Activated naive CD8-positive, alpha-beta T cell treated with anti-CD3 and anti-CD28 coated beads for 36 hours (primary cell): ENCODE measurements at regions not wholly inside any gene's neighbourhood (a gene's known extent, or its start where the extent isn't known, plus 50 kb on each side); places are given as distances from the start of the nearest gene placed in this dataset.
A peak's percentile ranks its signal among the peaks of the same experiment; 100 is the strongest.
"Not testable (repeated sequence)": the region's sequence is repeated elsewhere in the genome, so short reads cannot be mapped to it uniquely, and the experiment has no call there.

Source experiments
- DNase-seq: peaks from one replicate; pipeline ENCODE4 v3.0.0; 2021
- H3K27ac Mint-ChIP-seq: one replicate; pipeline ENCODE4 v1.8.0; 2022; ENCODE audit warnings: mild to moderate bottlenecking, moderate library complexity, mixed read lengths
- H3K27me3 Mint-ChIP-seq: one replicate; pipeline ENCODE4 v1.8.0; 2022; ENCODE audit warnings: mild to moderate bottlenecking, mixed read lengths
- H3K36me3 Mint-ChIP-seq: one replicate; pipeline ENCODE4 v1.8.0; 2021; ENCODE audit warnings: mild to moderate bottlenecking, mixed read lengths
- H3K4me1 Mint-ChIP-seq: one replicate; pipeline ENCODE4 v1.8.0; 2021; ENCODE audit warnings: mixed read lengths
- H3K4me3 Mint-ChIP-seq: one replicate; pipeline ENCODE4 v1.8.0; 2022; ENCODE audit warnings: mild to moderate bottlenecking, moderate library complexity, mixed read lengths
- H3K9me3 Mint-ChIP-seq: one replicate; pipeline ENCODE4 v1.8.0; 2022; ENCODE audit warnings: mixed read lengths

DNA sequence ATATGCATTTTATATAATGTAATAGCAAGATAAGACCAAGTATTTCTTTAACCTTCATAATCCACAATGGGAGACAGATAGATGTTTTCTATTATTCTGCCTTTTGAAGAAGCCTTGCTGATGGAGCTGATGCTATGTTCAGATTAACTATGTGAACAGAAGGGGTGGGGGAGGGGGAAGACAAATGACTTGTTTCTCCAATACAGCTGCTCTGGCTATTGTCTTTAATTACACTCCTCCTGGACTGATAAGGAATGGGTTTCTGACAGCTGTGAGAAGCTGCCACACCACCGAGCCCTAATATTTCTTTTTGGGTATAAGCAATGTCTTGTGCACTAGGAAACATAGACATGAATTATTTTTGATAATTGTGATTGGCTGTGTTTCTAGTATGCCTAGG lies 62.0 kb downstream of the CAVIN4 start:
- H3K36me3 Mint-ChIP-seq: no peaks in the 10 kb centered on the region
- H3K4me3 Mint-ChIP-seq: no peak overlapping the region
- H3K27me3 Mint-ChIP-seq: peaks cover 32% of the 10 kb centered on the region

DNA sequence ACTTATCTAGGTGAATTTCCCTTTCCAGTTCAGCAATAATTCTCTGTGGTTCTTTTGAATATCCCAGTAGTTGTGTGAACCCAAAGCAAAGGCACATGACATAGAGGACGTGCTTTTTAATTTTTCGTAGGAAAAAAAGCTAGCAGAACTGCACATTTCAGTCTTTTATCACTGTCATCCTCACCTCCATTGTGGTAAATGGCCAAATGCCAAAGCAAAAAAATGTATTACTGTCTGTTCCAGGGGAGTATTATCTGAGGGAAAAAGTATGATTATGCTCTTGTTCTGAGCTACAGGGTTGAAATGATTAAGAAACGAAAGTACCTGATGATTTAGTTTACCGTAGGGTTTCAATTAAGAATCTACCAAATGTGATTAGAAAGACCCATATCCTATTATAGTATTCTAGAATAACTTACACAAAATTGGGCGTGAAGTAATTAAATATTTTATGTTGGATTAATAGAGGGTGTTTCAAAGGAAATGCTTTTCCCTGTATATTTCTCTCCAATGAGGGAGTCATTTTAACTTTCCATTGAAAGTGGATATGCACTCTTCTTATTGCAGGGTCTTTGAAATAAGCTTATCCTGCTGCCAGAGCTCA lies 62.7 kb downstream of the CAVIN4 start:
- Mint-ChIP-seq H3K27me3 (peaks cover 34% of the 10 kb centered on the region), H3K36me3 (no peaks in the 10 kb centered on the region), H3K9me3 (peaks cover 10% of the 10 kb centered on the region), H3K4me3 (no peak overlapping the region), H3K27ac (no peak overlapping the region), H3K4me1 (no peaks in the 10 kb centered on the region)
- DNase-seq: no peak

More for the DNA sequence above, 62.0 kb downstream of the CAVIN4 start:
- no peak overlapping the region for H3K27ac Mint-ChIP-seq
- peaks cover 12% of the 10 kb centered on the region for H3K9me3 Mint-ChIP-seq
- no peak for DNase-seq
- H3K4me1 Mint-ChIP-seq: no peaks in the 10 kb centered on the region

DNA sequence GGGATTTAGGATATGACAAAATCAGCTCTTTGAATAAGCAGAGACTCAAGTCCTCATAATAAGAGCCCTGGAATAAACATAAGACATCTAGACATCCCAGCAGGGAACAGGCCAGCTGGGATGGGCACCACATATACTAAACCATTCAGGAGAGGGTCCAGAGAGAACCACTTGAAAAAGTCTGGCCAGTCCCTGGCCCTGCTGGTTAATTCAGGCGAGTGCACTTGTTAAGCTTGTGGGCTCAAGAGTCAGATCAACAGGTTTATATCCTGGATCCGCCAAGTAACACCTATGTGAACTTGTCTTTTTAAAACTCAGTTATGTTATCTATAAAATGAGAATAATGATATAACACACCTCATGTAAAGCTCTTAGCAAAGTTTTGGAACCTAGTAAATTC lies 63.3 kb downstream of the CAVIN4 start:
- Mint-ChIP-seq H3K36me3 (no peaks in the 10 kb centered on the region), H3K27me3 (peaks cover 37% of the 10 kb centered on the region), H3K4me1 (no peaks in the 10 kb centered on the region), H3K4me3 (no peak overlapping the region), H3K9me3 (peaks cover 10% of the 10 kb centered on the region), H3K27ac (no peak overlapping the region)
- DNase-seq: no peak

DNA sequence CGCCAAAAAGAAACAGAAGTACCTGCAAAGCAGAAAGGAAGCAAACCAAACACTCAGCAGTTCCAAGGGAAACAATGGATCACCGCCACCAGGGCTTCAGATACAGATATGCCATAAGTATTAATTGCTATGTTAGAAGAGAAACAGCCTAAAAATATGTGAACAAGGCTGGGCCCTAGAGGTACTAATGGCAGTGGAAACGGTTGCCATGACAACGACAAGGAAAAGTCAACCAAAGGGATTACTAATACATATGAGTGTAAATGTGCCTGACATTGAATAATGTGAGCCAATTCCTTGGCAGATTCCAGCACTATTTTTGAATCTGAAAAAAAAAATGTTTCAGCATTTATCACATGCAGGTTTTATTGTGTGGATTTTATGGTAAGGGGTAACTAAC lies 75.0 kb downstream of the CAVIN4 start:
- H3K36me3 Mint-ChIP-seq: no peaks in the 10 kb centered on the region
- no peaks in the 10 kb centered on the region for H3K4me1 Mint-ChIP-seq

DNA sequence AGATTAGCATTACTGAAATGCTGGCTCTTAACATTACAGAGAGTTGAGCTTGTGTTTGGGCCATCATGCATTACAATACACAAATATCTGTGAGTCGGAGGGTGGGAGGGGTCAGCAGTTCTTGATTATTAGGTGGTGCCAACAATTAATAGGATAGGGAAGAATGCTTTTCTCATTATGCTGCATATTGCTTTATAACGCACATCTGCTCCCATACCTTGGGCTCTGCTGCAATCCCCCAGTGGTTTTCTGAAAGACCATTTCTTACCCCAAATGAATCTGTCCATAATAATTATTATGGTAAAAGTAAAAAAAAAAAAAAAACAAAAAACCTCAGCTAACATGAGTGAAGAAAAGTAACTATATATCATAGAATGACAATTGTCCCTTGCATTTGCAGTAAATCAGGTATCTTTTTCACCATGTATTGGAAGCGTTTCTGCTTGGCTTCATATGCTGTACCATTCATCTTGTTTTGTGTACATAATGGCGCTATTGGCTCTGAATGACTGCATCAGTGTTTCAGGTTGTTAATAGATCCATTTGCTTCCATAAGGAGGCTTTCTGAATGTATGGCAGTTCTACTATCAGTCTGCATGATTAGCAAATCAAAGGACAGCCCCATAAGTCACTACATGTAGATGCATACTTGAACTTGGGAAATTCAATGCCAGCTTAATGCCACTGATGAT lies 75.9 kb downstream of the CAVIN4 start:
- Mint-ChIP-seq H3K27ac (no peak overlapping the region), H3K4me1 (no peaks in the 10 kb centered on the region), H3K9me3 (peaks cover 13% of the 10 kb centered on the region), H3K36me3 (no peaks in the 10 kb centered on the region), H3K27me3 (peaks cover 11% of the 10 kb centered on the region), H3K4me3 (no peak overlapping the region)
- DNase-seq: no peak

More for the DNA sequence above, 75.0 kb downstream of the CAVIN4 start:
- Mint-ChIP-seq H3K4me3 (no peak overlapping the region), H3K9me3 (peaks cover 13% of the 10 kb centered on the region), H3K27ac (no peak overlapping the region), H3K27me3 (peaks cover 11% of the 10 kb centered on the region)
- no peak for DNase-seq

DNA sequence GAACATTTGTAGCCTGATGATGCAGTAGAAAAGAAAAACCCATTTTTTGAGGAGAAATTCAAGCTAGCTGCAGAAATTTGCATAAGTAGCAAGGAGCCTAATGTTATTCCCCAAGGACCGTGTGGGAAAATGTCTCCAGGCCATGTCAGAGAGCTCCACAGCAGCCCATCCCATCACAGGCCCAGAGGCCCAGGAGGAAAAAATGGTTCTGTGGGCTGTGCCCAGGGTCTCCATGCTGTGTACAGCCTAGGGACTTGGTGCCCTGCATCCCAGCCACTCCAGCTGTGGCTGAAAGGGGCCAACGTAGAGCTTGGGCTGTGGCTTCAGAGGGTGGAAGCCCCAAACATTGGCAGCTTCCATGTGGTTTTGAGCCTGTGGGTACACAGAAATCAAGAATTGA lies 79.0 kb downstream of the CAVIN4 start:
- not testable (repeated sequence) for H3K4me3 Mint-ChIP-seq, H3K4me1 Mint-ChIP-seq, DNase-seq, H3K36me3 Mint-ChIP-seq, H3K27me3 Mint-ChIP-seq, H3K27ac Mint-ChIP-seq
- H3K9me3 Mint-ChIP-seq: peaks cover 15% of the 10 kb centered on the region

DNA sequence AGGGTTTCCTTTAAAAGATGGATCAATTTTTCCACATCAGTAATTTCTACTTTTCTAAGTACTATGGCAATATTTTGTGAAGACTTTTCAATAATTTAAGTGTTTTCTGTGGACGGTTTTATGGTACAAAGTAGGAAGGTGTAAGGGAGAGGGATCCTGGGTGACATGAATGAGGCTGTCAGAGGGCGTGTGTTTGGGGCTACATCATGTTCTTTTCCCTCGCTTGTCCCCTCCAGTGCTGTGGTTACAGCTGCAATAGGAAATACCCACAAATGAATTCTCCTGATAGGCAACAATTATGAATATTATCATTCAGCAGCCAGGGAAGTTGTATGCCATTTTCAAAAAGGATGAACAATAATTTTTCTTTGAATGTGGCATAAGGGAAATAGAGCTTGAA lies 83.8 kb downstream of the CAVIN4 start:
- no peaks in the 10 kb centered on the region for H3K4me1 Mint-ChIP-seq
- H3K27me3 Mint-ChIP-seq: peaks cover 12% of the 10 kb centered on the region
- no peaks in the 10 kb centered on the region for H3K36me3 Mint-ChIP-seq
- DNase-seq: no peak
- H3K27ac Mint-ChIP-seq: no peak overlapping the region
- no peak overlapping the region for H3K4me3 Mint-ChIP-seq
- peaks cover 5% of the 10 kb centered on the region for H3K9me3 Mint-ChIP-seq

DNA sequence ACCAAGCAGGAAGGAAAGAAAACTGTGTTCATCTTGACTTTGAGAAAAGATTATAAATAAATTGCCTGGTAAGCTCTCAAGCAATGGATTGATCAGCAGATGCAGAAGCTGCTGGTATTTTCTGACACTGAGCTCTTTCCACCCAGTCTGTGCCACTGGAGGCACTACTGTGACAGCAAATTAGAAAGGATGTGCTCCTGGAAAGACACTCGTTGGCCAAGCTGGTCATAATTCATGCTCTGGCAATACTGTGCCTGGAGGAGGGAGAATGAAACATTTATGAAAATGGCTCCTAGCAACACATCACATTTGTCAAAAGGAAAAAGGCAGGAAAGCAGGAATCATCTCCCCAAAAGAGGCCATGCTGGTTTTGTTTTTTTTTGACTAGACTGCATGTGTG lies 84.2 kb downstream of the CAVIN4 start:
- Mint-ChIP-seq H3K27me3 (peaks cover 12% of the 10 kb centered on the region), H3K4me3 (no peak overlapping the region), H3K9me3 (peaks cover 4% of the 10 kb centered on the region), H3K27ac (no peak overlapping the region), H3K36me3 (no peaks in the 10 kb centered on the region), H3K4me1 (no peaks in the 10 kb centered on the region)
- no peak for DNase-seq

DNA sequence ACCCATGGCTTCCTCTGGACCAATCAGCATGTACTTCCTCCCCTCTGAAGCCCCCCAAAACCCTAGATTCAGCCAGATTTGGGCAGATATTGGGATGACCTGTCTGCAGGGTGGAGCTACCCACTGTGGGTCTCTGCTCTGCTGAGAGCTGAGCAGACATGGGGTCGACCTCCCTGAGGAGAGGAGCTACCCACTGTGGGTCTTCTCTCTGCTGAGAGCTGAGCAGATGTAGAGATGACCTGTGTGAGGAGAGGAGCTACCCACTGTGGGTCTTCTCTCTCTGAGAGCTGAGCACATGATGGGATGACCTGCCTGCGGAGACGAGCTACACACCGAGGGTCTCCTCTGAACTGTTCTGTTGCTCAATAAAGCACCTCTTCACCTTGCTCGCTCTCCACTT lies 89.6 kb downstream of the CAVIN4 start:
- no peaks in the 10 kb centered on the region for H3K4me1 Mint-ChIP-seq
- no peak overlapping the region for H3K4me3 Mint-ChIP-seq
- H3K36me3 Mint-ChIP-seq: no peaks in the 10 kb centered on the region
- no peaks in the 10 kb centered on the region for H3K9me3 Mint-ChIP-seq
- DNase-seq: no peak
- H3K27me3 Mint-ChIP-seq: peaks cover 23% of the 10 kb centered on the region
- no peak overlapping the region for H3K27ac Mint-ChIP-seq

DNA sequence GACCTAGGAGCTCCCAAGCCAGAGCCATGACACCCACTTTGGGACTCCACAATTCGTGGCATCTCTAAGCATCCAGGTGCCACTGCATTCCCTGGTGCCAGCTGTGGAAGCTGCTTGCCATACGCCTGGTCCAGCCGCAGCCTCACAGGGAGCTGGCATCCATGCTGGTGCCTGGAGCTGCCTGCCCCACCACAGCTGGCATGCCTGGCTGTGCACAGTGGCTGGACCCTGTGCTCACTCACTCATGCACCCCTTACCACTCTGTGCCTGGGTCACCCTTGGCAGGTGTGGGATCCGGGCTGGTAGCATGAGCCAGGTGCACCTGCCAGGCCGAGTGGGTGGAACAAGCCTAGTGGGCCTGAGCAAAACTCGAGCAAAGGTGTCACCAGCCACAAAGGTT lies 90.1 kb downstream of the CAVIN4 start:
- Mint-ChIP-seq H3K4me1 (no peaks in the 10 kb centered on the region), H3K4me3 (no peak overlapping the region), H3K9me3 (no peaks in the 10 kb centered on the region), H3K27me3 (peaks cover 23% of the 10 kb centered on the region), H3K36me3 (no peaks in the 10 kb centered on the region), H3K27ac (no peak overlapping the region)
- no peak for DNase-seq

DNA sequence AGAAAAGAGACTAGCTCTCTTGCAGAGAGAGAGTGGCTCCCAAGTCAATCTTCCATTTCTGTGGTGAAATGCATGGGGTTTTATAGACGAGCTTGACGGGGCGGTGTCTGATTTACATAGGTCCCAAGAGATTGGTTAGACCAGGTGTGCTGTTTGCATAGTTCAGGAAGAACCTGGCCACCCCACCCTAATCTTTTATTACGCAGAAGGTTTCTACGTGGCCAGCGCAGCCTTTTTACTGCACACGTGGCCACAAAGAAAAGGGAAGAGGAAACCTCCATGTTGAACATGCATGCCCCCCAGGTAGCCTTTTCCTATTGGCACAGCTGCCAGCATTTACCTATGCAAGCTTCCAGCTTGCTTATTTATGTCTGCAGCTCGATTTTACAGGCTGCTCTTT lies 92.1 kb downstream of the CAVIN4 start:
- no peaks in the 10 kb centered on the region for H3K9me3 Mint-ChIP-seq
- H3K4me3 Mint-ChIP-seq: no peak overlapping the region
- peaks cover 23% of the 10 kb centered on the region for H3K27me3 Mint-ChIP-seq

DNA sequence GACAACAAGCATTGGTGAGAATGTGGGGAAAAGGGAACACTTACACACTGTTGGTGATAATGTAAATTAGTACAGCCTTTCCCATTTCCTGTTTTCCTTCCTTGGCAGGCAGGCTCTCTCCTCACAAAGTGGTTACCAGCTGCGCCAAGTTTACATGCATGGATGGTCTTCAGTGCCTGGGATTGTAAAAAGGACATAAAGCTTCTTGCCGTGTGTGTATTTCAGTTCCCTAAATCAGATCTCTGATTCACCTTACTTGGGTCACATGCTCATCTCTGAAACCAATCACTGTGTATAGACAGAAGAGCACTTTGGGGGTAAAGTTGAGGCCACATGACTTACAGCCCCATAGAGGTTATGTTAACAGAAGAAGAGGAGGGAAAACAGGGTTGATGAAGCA lies 92.8 kb downstream of the CAVIN4 start:
- Mint-ChIP-seq H3K4me3 (no peak overlapping the region), H3K4me1 (no peaks in the 10 kb centered on the region), H3K9me3 (no peaks in the 10 kb centered on the region), H3K27ac (no peak overlapping the region), H3K36me3 (no peaks in the 10 kb centered on the region), H3K27me3 (peaks cover 17% of the 10 kb centered on the region)
- DNase-seq: no peak

More for the DNA sequence above, 92.1 kb downstream of the CAVIN4 start:
- peak overlapping the region; percentile 5 for H3K27ac Mint-ChIP-seq
- no peaks in the 10 kb centered on the region for H3K4me1 Mint-ChIP-seq
- no peaks in the 10 kb centered on the region for H3K36me3 Mint-ChIP-seq
- no peak for DNase-seq

DNA sequence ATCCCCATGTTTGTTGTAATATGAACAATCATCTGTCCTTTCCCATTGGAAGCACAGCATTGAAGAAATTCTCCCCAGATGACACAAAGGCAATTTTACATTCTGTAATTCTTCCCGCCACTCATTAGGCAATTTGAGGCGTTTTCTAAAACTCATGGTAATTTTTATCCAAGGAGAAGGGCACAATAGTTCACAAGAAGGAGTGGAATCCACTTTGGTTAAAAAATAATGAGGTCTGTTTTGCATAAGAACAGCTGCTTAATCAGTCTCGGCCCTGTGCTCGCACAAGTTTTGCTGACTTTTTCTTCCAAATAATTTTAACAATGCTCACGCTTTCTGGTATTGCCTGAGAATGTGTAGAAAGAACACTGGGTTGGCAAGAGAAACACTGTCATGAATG lies 94.0 kb downstream of the CAVIN4 start:
- no peak for DNase-seq
- H3K4me1 Mint-ChIP-seq: no peaks in the 10 kb centered on the region
- no peak overlapping the region for H3K4me3 Mint-ChIP-seq
- H3K27me3 Mint-ChIP-seq: peaks cover 15% of the 10 kb centered on the region
- H3K36me3 Mint-ChIP-seq: no peaks in the 10 kb centered on the region
- no peak overlapping the region for H3K27ac Mint-ChIP-seq
- no peaks in the 10 kb centered on the region for H3K9me3 Mint-ChIP-seq

DNA sequence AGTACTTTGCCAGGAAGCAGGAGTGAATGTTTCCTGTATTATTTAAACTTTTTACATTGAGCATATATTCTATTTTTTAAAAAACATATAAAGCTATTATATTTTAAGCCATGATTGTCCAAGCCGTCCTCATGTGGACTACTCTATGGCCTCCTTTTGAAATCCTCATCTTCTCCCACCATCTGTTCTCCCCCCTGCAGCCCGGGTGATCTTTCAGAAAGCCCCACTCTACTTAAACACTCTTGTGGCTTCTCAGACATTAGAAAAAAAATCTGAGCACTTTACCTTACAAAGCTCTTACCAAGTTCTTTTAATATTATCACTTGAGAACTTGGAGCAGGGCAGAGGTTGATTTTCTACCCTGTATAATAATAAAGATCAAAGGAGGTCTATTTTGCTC lies 95.4 kb downstream of the CAVIN4 start:
- Mint-ChIP-seq H3K9me3 (no peaks in the 10 kb centered on the region), H3K4me3 (no peak overlapping the region), H3K27ac (no peak overlapping the region), H3K4me1 (no peaks in the 10 kb centered on the region), H3K36me3 (no peaks in the 10 kb centered on the region), H3K27me3 (peaks cover 19% of the 10 kb centered on the region)
- no peak for DNase-seq

DNA sequence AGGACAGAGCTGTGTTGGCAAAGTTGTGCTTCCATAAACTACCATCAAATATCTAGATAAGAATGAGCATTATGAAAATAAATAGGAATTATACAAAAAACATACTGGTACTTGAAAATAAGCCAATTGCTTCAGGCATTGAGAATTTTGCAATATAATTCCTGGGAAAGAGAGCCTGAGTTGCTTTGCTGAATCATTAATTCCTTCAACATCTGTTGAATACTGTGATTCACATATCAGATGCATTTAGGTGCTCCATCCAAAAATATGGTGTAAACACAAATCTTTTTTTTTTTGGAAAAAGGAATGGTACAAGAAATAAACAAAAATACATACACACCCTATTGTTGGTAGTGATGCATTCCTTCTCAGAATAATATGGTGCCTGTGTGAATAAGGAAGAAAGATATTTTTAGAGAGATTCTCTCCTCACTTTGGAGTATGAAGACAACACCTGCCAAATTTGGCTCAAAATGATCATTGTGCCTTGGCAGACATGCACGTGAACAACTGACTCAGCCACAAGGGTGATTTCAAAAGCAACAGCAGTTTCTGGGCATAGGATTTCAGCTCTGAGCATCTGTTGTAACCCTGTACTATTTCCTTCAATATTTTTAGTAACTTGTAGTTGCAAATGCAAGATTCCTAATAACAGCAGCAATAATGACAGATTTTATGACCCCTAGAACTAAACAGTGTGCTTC lies 96.7 kb downstream of the CAVIN4 start:
- no peak overlapping the region for H3K27ac Mint-ChIP-seq
- H3K36me3 Mint-ChIP-seq: no peaks in the 10 kb centered on the region
- no peaks in the 10 kb centered on the region for H3K9me3 Mint-ChIP-seq
- DNase-seq: no peak
- H3K27me3 Mint-ChIP-seq: peaks cover 7% of the 10 kb centered on the region
- no peak overlapping the region for H3K4me3 Mint-ChIP-seq
- H3K4me1 Mint-ChIP-seq: no peaks in the 10 kb centered on the region

DNA sequence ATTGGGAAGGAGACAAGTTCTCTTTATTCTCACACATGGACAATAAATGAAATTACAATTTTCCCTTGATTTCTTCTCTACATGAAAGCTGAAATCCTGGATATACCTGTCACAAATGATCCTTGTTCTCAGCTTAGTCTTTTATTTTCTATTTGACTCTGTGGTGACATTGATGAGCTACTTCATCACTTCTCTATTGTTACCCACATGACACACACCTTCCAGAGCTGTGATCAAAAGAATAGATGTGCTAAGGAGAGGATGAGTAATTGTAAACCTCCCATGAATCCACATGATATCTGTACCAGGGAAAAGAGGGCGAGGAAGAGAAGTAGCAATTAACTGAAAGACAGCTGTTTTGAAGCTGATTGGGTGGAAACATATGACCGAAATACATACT lies 102.0 kb downstream of the CAVIN4 start:
- Mint-ChIP-seq H3K36me3 (no peaks in the 10 kb centered on the region), H3K4me3 (no peak overlapping the region), H3K27me3 (peaks cover 8% of the 10 kb centered on the region), H3K27ac (no peak overlapping the region), H3K9me3 (no peaks in the 10 kb centered on the region), H3K4me1 (no peaks in the 10 kb centered on the region)
- no peak for DNase-seq
